ENCODE measurements at regions not wholly inside any gene's neighbourhood (a gene's known extent, or its start where the extent isn't known, plus 50 kb on each side); places are given as distances from the start of the nearest gene placed in this dataset.

- TF ChIP-seq CTCF (conservative IDR thresholded peaks at IDR 0.05 in 1 of 2, IDR thresholded peaks at IDR 0.05 in 1 of 2; ENCODE audit: low read depth in 1 of 2, low read length in 2 of 2): no peak
- no peak for TF ChIP-seq EZH2 (IDR thresholded peaks at IDR 0.05; ENCODE audit: low read length, missing control alignments)
These were observed 181.5 kb downstream of the GUCY2F start for GRCh38 chrX:109300415-109300814.
